RCC 7860 (cell line): ENCODE measurements at regions not wholly inside any gene's neighbourhood (a gene's known extent, or its start where the extent isn't known, plus 50 kb on each side); places are given as distances from the start of the nearest gene placed in this dataset.

Experiments
- DNase-seq: peaks from one replicate; pipeline ENCODE4 v3.0.0-alpha.2; 2015; ENCODE audit warnings: low spot score
- FAIRE-seq: peaks from 2 replicates; lab custom pipeline; 2012; peaks lifted over from hg19 to GRCh38; lab: Jason Lieb, UNC

DNA sequence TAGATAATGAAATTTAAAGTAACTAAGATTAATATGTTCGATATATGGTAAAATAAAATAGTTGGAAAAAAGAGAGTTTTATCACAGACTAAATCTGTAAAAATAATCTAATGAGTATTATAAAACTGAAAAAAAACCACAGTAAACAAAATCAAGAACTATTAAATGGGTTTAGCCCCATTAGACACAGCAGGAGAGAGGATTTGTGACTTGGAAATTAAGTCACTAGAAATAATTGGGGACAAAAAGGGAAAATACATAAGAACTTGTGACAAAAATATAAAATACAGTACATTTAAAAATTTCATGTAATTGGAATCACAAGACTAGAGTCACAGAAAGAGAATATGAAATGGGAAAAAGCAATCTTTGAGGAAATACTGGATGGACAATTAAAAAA is 1114.6 kb upstream of the KLHL29 start:
- FAIRE-seq (no peak), DNase-seq (no peak)

- FAIRE-seq (no peak), DNase-seq (no peak)
These were observed 1111.1 kb upstream of the KLHL29 start for GRCh38 chr2:22273853-22274252.

DNA sequence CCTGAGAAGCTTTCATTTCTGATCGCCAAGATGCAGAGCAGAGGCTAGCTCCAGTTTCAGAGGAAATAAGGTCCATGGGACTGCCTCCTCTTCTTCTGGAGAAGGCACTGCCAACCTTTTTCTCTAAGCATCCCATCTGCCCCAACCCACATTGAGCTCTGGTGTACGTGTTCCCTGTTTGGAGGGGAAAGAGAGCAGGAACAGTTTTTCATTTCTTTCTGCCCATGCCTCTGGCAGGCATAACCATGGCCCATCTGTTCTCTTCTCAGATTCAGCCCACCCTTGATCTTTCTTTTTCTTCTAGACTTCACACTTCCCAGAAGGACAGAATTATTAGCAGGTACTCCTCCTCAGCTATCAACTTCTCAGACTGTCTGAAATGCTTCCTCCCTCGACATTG is 1110.3 kb upstream of the KLHL29 start:
- DNase-seq (no peak), FAIRE-seq (no peak)

DNA sequence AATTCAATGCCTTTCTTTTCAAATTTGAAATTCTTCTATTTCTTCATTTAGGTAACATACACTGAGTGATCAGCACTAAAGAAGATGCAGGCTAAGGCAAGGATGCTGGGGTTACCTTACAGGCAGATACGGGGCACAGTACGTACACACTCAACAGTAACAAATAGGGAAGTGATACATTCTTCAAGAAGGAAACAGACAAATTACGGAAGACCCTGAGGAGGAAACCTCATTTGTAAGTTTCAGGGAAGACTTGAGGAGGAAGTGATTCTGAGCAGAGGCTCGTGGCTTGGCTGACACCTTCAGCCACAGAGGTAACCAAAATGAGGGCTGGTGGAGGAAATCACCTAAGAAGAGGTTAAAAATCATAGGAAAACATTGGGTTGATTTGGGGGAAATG is 1108.3 kb upstream of the KLHL29 start:
- FAIRE-seq, result no peak
- DNase-seq, result no peak

DNA sequence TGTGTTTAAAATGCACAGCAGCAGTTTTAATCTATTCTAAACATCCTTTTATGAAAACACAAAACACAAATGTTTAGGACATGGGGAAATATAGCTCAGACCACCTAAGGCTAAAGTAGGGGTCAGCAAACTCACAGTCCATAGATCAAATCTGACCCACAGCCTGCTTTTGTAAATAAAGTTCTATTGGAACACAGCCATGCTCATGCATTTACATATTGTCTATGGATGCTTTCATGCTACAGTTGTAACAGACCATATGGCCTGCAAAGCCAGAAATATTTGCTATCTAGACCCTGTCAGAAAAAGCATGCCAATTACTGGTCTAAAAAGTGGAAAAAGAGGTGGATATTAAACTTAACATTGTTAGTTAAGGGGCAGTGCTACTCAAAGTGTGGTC is 1105.4 kb upstream of the KLHL29 start:
- DNase-seq, result no peak
- no peak for FAIRE-seq

DNA sequence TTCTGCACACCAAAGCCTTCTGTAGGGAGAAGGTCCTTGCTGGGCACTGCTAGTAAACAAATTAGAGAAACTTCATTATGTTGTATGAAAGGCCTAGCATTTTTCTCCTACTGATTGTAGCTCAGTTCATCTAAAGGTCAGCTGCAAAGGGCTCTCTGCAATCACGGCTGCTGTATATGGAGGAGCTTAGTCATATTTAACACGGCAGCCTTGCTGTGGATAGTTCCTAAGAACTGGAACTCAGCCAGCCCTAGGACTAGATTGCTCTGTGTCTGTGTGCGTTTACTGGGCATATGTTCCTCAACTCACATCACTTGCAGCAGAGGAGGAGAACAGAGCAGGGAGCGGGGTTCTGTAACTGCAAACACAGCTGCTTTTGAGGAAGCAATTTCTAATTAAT is 1103.9 kb upstream of the KLHL29 start:
- FAIRE-seq (no peak), DNase-seq (no peak)

GRCh38 chr2:22282220-22282619 is 1102.8 kb upstream of the KLHL29 start:
- FAIRE-seq (no peak), DNase-seq (no peak)

- FAIRE-seq (no peak), DNase-seq (no peak)
These were observed 1102.1 kb upstream of the KLHL29 start for GRCh38 chr2:22282916-22283315.

GRCh38 chr2:22283436-22283835 is 1101.5 kb upstream of the KLHL29 start:
- DNase-seq, result no peak
- FAIRE-seq, result no peak

DNA sequence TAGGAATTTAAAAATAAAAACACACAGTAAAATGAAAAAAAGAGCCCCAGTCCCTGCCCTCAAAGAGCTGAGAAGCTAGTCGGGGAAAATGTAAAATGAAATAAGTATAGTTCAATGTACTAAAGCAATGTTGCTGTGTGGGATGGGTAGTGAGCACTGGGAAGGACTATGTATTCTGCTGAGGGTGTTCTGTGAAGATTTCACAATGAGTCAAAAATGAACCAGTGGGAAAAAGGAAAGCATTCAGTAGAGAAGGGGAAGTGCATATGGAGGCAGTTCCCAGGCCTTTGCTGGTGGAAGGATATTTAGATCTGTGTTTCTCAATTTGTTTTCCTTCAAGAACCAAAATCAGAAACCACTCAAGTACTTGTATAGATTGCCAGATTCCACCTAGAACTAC is 1094.7 kb upstream of the KLHL29 start:
- no peak for FAIRE-seq
- DNase-seq, result no peak

DNA sequence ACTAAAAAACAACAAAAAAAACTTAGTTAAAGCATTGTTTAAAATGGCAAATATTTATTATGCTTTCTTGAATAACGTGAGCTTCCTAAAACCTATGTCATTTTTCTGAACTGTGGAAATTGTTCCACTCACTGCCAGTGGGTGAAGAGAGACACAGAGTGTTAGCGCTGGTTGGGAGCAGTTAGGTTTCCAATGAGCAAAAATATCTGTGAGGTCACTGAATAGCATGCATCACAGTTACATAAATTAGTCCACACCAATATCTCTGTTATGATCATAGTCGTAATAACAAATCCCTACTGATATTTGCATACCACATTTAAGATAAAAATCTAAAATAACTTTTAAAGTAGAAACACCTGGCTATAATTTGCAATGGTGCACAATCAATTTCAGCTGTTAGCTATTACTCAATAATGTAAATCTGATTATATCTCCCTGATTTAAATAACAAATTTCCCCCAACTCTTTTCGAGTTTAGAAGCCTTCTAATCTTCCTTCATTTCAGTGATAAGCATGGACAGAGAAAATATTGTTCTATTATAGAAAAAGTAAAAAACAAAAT is 1094.0 kb upstream of the KLHL29 start:
- FAIRE-seq (no peak), DNase-seq (no peak)

DNA sequence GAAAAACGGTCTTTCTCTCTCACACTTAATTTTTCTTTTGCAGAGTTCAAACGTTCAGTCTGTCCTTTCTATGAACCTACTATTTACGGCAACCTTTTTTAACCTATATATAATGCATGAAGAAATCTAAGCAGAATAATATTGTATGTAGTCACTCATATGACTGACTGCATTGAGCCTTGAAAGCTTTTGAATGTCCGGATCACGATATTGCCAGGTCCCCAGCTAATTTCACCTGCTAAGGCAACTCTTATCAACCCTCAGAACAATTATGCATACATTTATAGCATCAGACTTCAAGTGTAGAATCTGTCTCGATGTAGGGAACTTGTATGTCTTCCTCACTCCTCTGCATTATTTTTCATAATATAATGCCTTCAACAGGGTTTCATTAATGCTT is 1083.8 kb upstream of the KLHL29 start:
- no peak for DNase-seq
- FAIRE-seq, result no peak

GRCh38 chr2:22326250-22326649 is 1058.7 kb upstream of the KLHL29 start:
- no peak for DNase-seq

DNA sequence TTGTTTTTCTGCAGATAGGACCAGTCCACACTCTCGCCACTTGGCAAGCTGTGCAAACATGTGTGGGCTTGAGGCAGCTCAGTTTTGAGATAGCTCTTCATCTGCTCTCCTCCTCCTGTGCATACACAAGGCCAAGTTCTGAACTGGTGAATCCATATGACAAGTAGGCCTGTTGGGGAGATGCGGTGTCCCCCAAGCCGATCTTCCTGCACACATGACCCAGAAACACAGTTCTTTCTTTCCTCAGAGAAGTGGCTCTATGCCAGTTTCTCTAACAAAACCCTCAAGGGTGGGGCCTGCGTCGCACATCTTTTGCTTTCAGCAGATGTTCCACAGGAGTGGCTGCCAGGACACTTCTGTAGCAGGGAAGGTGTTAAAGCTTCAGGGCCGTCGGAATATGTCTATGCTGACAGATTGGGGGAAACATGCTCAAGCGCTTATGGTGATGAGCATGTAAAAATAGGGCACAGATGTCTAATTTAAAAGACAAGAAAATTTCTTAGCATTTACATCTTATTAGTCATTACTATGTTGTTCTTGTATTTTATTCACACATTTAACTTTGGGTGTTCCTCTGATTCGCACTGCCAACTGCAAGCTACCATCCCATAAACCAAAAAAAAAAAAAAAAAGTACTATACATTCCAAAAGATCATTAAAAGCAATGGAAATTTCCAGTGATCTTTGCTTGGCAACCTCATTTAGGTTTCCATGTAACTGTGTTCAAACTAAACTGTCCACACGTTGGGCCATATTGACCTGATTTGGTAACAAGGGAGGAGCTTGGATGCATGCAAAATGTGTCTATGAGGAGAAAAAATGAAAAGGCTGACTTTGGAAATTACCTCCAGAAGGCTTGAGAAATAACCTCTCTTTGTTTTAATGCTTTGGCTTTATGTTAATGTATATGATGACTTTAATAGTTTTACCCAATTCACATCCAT is 1055.5 kb upstream of the KLHL29 start:
- DNase-seq (no peak), FAIRE-seq (no peak)

More at GRCh38 chr2:22326250-22326649, 1058.7 kb upstream of the KLHL29 start:
- no peak for FAIRE-seq

- FAIRE-seq (no peak), DNase-seq (no peak)
These were observed 1048.6 kb upstream of the KLHL29 start for GRCh38 chr2:22336414-22336813.

GRCh38 chr2:22340716-22341115 is 1044.3 kb upstream of the KLHL29 start:
- DNase-seq (no peak), FAIRE-seq (no peak)

DNA sequence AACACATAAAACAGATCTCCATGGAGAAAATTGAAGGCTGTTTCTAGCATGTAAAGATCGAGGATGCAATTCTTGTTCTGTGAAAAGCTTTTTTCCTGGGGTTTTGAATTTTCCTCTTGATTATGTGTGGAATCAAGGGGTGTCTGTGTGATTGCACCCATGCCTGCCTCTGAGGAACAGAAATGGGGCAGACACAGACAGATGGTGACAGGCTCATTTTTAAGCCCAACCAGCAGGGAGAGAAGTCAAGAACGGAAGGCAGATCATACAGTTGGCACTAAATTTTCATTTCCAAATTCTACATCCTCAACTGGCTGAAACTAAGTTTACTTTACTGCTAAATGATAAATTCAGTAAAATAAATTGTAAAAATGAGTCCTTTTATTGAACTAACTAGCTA is 1037.7 kb upstream of the KLHL29 start:
- no peak for FAIRE-seq
- no peak for DNase-seq

DNA sequence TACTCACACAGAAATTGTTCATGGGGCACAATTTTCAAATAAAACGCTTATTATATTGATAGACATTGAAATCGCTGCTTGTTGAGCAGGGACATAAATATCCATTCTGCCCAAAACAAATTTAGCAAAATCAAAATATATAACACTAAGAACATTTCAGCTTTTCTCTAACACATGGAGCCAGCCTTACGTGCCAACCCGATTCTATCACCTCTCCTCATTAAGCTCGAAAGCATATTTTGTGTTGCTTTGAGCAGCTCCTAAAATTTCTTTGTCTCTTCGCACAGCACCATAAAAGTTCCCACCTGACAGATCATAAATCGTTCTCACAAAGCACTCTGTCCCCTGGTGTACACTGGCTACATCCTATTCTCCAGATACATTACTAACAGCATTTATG is 1034.4 kb upstream of the KLHL29 start:
- no peak for DNase-seq
- FAIRE-seq, result no peak

GRCh38 chr2:22355816-22356433 is 1029.1 kb upstream of the KLHL29 start:
- DNase-seq (no peak), FAIRE-seq (no peak)

DNA sequence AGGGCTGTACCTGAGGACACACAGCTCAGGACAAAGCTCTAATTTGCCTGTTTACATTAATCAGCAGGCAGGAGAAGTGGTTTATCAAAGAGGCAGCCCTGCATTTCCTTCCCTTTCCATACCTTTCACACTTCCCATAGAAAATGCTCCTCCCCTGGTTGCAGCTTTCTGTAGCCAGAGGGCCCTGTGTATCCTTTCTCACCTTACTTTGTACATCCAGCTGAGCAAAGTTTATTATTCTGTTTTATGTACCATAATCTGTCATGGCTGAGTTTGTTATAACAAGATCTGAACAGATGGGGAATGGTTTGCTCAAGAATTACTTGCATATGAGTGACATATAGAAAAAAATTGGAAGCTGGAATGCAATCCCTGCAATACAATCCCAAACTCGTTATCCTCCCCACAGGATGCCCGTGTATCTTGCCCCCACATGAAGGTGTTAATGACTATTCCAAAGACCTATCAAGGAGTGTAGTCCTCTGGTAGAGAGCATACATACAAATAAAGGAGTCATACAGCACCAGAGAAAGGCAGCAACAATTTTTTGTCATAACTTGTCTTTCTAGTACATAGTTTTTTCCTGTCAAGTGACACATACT is 1025.8 kb upstream of the KLHL29 start:
- DNase-seq (no peak), FAIRE-seq (no peak)

DNA sequence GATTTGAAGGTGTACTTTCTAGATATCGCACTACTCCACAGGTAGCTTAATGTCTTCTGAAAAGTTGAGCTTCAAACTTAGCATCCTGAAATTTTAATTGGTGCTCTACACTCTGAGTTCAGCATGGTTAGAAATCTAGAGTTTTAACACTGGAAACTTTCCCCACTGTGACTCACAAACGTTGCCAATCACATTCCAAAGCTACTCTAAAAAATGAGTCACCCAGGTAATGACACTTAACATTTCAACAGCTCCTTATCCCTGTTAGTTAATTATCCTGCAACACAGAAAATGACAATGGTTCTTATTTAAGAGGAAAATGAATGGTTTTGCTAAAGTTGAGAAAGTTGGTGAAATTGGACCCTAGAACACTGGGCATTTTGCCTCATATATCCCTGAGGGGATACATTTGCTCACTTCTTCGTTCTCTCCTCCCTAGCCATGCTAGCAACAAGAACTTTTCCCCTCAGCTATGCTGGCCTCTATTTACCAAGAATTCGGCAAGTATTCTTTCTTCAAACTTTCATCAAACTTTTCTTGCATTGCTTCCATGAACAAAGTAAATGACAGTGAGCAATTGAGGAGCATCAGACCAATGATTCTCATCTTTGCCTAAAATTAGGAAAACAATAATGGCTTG is 1024.1 kb upstream of the KLHL29 start:
- FAIRE-seq, result no peak
- DNase-seq, result no peak
